GM18505 (cell line): ENCODE measurements at regions not wholly inside any gene's neighbourhood (a gene's known extent, or its start where the extent isn't known, plus 50 kb on each side); places are given as distances from the start of the nearest gene placed in this dataset.

ENCODE experiments used
- ATAC-seq: cut with Tn5 transposase; IDR thresholded peaks from one replicate; pipeline ENCODE4 v1.9.1; 2021; ENCODE audit not compliant: unreplicated experiment
- POLR2A ChIP-seq: IDR thresholded peaks from 4 replicates; pipeline ENCODE4 v1.6.1; 2011; ENCODE audit warnings: borderline replicate concordance; ENCODE audit not compliant: insufficient read depth, insufficient read length; ENCODE audit errors: extremely low read depth

DNA sequence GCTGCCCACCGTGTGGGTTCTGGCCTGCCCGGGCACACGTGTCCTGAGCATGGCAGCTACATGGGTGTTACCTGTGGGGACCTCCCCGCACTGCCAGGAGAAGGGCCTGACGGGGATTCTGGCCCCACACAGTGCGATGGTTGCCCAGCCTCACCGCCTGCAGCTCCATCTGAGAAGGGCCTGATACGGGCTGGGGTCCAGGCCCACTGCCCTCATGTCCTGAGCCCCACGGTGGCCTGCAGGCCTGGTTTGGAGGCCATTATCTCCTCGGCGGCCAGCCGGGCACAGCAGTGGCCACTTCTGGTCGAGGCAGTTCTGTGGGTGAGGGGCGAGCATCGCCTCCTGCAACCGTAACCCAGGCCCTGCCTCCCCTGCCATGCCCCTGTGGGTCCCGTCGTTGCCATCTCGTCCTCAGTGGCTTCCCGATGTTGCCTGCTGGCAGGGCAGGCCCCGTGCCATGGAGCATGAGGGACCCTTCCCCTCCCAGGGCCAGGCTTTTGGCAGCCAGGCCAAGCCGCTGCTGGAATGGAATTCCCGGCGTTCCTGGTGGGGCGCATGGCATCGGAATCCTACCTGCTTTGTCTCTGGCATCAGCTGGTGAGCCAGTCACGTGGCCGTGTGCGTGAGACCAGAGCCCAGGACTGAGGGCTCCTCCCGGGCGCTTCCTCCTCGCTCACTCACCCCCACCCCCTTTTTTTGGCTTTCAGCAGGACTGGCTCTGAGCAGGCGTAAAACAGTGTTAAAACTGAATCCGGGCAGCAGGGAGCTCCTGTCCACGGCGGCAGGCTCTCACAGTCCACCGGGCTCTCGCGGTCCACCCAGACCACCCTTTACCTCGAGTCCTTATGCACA, 71.9 kb upstream of the PPARA start:
- no peak for ATAC-seq
- no peak for TF ChIP-seq POLR2A

- no peak for TF ChIP-seq POLR2A
- no peak for ATAC-seq
Measured at GRCh38 chr22:46079093-46079860, 71.0 kb upstream of the PPARA start.

DNA sequence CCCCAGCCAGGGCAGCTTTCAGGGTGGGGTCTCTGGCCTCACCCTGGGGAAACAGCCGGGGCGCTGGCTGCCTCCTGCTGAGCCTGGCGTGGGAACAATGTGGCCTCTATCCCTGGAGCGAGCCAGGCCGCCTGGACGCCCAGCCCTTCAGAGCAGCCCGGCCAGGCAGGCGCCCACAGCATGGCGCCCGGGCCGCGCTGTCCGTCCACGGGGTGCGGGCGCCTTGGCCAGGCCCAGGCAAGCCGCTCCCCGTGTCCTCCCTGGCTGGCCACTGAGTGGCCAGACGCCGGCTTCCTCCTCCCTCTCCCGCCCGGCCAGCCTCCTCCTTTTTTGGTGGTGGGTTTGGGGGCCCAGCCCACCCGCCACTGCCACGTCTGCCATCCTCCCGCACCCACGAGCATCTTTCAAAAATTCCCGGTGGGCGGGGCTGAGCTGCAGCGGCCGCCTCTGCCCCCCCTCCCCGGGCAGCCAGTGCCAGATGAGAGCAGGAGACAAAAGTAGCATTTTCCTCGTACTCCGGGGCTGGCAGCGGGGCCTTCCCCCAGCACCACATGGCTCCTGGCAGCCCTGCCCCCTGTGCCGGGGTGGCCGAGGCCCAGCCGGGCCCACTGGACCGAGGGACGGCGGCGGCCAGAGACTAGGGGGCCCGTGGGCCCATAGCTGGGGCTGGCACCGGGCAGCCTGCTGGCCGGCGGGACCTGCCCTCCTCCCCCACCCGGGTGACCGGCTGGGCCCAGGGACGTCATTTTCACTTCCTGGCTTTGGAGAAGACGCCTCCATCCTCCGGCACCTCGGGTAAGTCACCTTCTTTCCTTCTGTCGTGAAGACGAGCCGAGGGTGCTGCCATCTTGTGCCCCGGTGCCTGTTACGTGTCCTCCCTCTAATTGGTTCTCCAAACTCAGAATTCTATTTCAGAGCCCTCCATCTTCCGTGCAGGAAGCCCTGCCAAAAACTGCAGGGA, 70.2 kb upstream of the PPARA start:
- TF ChIP-seq POLR2A, result no peak
- no peak for ATAC-seq

DNA sequence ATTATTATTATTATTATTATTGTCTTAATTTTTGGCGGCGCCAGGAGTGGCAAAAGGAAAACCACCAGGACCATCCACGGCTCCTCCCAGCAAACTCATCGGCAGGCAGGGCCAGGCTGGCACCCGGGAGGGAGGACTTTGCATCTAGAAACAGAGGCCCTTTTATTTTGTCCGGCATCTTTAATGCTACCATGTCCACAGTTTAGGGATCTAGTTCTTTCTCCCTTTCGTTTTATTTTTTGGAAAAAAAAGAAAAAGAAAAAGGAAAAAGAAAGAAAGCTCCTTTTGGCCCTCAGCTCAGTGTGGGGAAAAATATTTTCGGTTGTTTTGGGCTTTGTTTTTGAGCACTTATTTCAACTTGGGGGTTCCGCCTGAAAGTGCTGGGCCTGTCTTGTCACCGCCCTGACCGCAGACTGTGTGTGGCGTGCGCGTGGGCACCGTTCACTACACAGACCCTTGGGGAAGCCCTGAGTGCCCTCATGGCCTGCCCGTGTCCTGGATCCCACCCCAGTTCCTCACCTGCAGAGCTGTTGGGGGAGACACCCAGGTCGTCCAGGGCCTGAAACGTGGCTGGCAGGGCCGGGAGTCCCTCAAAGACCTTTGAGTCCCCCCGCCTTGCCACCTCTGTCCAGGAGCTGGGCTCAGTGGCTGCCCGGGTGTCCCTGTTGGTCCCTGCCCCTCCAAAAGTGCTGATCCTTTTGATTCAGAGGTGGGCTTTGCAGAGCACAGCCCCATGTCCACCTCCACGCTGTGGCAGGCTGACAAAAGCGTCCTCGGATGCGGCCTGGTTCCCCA, 69.1 kb upstream of the PPARA start:
- no peak for ATAC-seq
- TF ChIP-seq POLR2A, result no peak

- no peak for TF ChIP-seq POLR2A
- no peak for ATAC-seq
Measured at GRCh38 chr22:46081831-46082210, 68.5 kb upstream of the PPARA start.

DNA sequence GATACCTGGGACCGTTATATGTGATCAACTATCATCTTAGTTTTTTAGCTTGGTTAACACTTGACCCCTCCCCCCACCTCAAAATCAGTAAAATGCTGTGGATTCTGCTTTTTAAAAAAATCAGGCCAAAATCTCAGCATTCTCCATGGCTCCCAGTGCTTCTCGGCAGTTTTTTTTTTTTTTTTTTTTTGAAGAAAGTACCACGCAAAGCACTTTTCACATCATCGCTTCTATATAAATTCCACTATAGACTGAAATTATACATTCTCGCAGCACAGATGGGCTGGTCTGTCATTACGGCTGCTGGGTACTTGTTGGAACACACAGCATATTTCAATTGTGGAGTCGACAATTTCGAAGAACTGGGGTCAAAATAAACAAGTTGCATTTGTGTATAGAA, 67.7 kb upstream of the PPARA start:
- no peak for TF ChIP-seq POLR2A
- ATAC-seq, result no peak

DNA sequence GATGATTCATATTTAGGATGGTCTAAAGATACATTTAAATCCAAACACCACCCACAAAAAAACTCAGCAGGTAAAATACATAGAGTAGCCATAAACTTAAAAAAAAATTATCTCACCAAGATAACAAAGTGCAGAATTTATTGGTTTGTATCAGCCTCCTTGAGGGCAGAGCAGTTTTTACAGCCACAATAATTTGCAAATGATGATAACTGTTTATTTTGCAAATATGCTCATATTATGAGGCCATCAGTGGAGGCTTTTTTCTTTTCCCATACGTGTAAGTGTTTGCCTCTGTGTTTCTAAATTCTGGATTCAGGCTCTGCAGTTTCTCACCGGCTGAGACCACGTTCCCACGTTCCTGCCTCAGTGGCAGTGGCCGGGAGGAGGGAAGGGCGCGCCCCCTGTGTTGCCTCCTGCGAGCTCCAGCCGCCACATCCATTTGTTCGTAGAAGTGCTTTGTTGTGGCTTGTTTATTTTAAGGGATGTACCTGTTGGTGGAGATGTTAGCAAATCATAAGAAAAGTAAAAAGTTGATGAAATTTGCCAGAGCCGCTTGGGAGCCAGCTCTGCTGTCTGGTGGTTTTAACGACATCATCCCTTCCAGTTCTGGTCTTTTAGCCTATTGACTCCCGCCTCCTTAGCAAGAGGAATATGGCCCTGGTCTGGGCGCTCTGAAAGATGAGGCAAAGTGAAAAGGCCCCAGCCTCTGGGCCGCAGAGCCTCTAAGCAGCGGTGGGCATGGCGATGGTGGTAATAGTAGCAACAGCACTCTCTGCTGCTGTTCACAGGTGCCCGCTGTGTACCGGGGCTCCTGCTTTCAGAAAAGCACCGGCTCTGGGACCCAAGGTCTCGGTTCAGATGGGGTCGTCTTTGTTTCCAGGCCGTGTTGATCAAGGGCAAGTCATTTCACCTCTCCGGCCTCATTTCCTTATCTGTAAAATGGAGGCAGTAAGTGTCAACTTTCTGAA, 66.7 kb upstream of the PPARA start:
- no peak for TF ChIP-seq POLR2A
- no peak for ATAC-seq

- ATAC-seq, result no peak
- no peak for TF ChIP-seq POLR2A
Measured at GRCh38 chr22:46084376-46084775, 66.0 kb upstream of the PPARA start.

- no peak for ATAC-seq
- TF ChIP-seq POLR2A, result no peak
Measured at GRCh38 chr22:46084943-46085827, 65.1 kb upstream of the PPARA start.

DNA sequence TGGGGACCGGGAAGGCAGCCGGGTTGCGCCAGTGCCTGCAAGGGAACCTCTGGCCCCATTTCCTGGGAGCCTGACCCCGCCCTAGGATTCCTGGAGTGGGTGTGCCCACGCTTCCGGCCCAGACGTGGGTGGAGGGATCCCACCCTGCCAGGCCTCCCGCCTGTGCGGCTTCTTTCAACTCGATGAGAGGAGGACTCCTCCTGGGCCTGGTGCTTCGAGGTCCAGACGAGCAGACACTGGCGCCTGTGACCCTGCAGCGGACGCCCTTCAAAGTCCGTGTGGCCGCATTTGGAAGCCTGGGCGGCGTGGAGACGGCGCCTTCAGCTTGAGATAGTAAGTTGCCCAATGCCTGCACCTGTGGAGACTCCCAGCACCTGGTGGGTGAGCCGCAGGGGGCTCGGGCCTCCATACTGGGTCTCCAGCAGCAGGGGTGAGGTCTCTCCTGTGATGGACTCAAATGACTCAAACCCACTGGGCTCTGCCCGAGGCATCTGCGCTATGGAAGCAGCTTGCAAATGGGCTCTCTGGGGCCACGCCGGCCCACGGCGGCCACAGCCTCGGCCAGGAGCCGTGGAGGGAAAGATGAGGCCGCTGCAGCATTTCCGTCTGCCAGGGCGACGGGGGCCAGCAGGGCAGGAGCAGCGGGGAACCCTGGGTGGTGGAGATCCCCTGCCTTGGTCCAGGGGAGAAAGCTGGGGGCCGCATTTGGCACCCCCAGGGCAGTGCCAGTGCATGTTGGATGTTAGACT, 64.3 kb upstream of the PPARA start:
- ATAC-seq, result no peak
- TF ChIP-seq POLR2A, result no peak
